T-cell (primary cell): ENCODE measurements at regions not wholly inside any gene's neighbourhood (a gene's known extent, or its start where the extent isn't known, plus 50 kb on each side); places are given as distances from the start of the nearest gene placed in this dataset.

Experiments used
- ATAC-seq, 4 experiments: fragments of 200-7000 bp in 3 of 4; fragments of 150-1000 bp in 1 of 4; cut with Tn5 transposase; replicated peaks in 1 of 4; 1 replicate in 3 of 4; 2 replicates in 1 of 4; pipeline ENCODE4 v1.10.0; 2021; ENCODE audit warnings: moderate library complexity in 3 of 4, mild to moderate bottlenecking in 2 of 4, moderate number of reproducible peaks in 1 of 4
- CTCF ChIA-PET, 2 donors: fragments of 300-600 bp; sonication (Branson Sonifier 250); formaldehyde crosslinking; loops; one replicate each; lab custom pipeline; 2022; ENCODE audit warnings: antibody characterized with exemption in 2 of 2; lab: Charles Lee
- POLR2A ChIA-PET, 2 donors: fragments of 300-600 bp; sonication (Branson Sonifier 250); formaldehyde crosslinking; loops; one replicate each; lab custom pipeline; 2022; ENCODE audit warnings: antibody characterized with exemption in 2 of 2; lab: Charles Lee
- DNase-seq, 35 experiments: peaks; one replicate each; pipeline versions ENCODE4 v3.0.0 to v3.0.0-alpha.2; 2013 to 2023
- H3K27ac ChIP-seq: one replicate; pipeline ENCODE4 v1.5.1; 2013; ENCODE audit warnings: low read length
- H3K27me3 ChIP-seq, 2 experiments: replicated peaks in 1 of 2; 1 replicate in 1 of 2; 2 replicates in 1 of 2; pipeline versions ENCODE4 v1.6.1 to v1.7.0; 2013; ENCODE audit warnings: low read length in 1 of 2, mixed read lengths in 1 of 2; ENCODE audit not compliant: control insufficient read depth in 2 of 2, insufficient read depth in 2 of 2; ENCODE audit errors: extremely low read depth in 1 of 2
- H3K36me3 ChIP-seq, 2 donors: 1 replicate in 1 of 2; 2 replicates in 1 of 2; pipeline versions ENCODE4 v1.6.1 to v1.7.0; 2013; ENCODE audit warnings: low read length in 1 of 2; ENCODE audit not compliant: control insufficient read depth in 2 of 2, insufficient read depth in 1 of 2; ENCODE audit errors: extremely low read depth in 1 of 2
- H3K4me1 ChIP-seq, 2 experiments: 1 replicate in 1 of 2; 2 replicates in 1 of 2; pipeline versions ENCODE4 v1.6.1 to v1.7.0; 2013; ENCODE audit warnings: low read length in 2 of 2, mixed read lengths in 1 of 2; ENCODE audit not compliant: insufficient read depth in 2 of 2, control insufficient read depth in 1 of 2; ENCODE audit errors: extremely low read depth in 1 of 2
- H3K4me3 ChIP-seq, 2 donors: 1 replicate in 1 of 2; 2 replicates in 1 of 2; pipeline versions ENCODE4 v1.5.1 to v1.7.0; 2013; ENCODE audit warnings: mild to moderate bottlenecking in 2 of 2, low read length in 1 of 2, moderate library complexity in 1 of 2; ENCODE audit not compliant: control insufficient read depth in 1 of 2; ENCODE audit errors: extremely low read depth in 1 of 2
- H3K9me3 ChIP-seq: 2 replicates; pipeline ENCODE4 v1.7.0; 2013
- H3K27ac Mint-ChIP-seq, 2 donors: one replicate each; pipeline ENCODE4 v1.8.0; 2020 to 2021; ENCODE audit warnings: mild to moderate bottlenecking in 2 of 2, mixed read lengths in 2 of 2
- H3K27me3 Mint-ChIP-seq, 2 donors: one replicate each; pipeline ENCODE4 v1.8.0; 2021 to 2022; ENCODE audit warnings: mixed read lengths in 2 of 2
- H3K36me3 Mint-ChIP-seq: one replicate; pipeline ENCODE4 v1.8.0; 2021; ENCODE audit warnings: mixed read lengths
- H3K4me1 Mint-ChIP-seq, 3 donors: one replicate each; pipeline ENCODE4 v1.8.0; 2020 to 2022; ENCODE audit warnings: mixed read lengths in 3 of 3, mild to moderate bottlenecking in 1 of 3
- H3K4me3 Mint-ChIP-seq, 3 donors: one replicate each; pipeline ENCODE4 v1.8.0; 2020 to 2022; ENCODE audit warnings: mild to moderate bottlenecking in 3 of 3, mixed read lengths in 3 of 3, moderate library complexity in 3 of 3
- H3K9me3 Mint-ChIP-seq, 3 donors: one replicate each; pipeline ENCODE4 v1.8.0; 2020 to 2022; ENCODE audit warnings: mixed read lengths in 3 of 3
- WGBS: methylation state at CpG from one replicate; pipeline ENCODE4 v1.1.5; 2013; ENCODE audit warnings: missing lambda C conversion rate; ENCODE audit not compliant: insufficient coverage; 5-methylcytosine and 5-hydroxymethylcytosine counted together

GRCh38 chr19:34838753-34839431, 65.9 kb upstream of the ZNF599 start:
- H3K4me1 ChIP-seq: peaks cover 0 to 17% of the 10 kb centered on the region in 2 experiments
- Mint-ChIP-seq H3K27me3 (peaks cover 4 to 5% of the 10 kb centered on the region in 2 donors), H3K36me3 (peaks cover 2% of the 10 kb centered on the region), H3K9me3 (no peaks in the 10 kb centered on the region), H3K4me3 (peak overlapping the region; percentile 22 to 74 (median 51)), H3K27ac (peak overlapping the region in 1 of 2 donors; percentile 40), H3K4me1 (peaks cover 9 to 40% (median 17%) of the 10 kb centered on the region in 3 donors)
- peak in 22 of 35 experiments; percentile 7 to 59 (median 26) for DNase-seq
- no peaks in the 10 kb centered on the region for H3K36me3 ChIP-seq
- H3K27ac ChIP-seq: no peak overlapping the region
- peaks cover 0 to 2% of the 10 kb centered on the region in 2 experiments for H3K27me3 ChIP-seq
- no peaks in the 10 kb centered on the region for H3K9me3 ChIP-seq
- POLR2A ChIA-PET: no interaction called here
- 49% methylated on average over 41 of the region's 43 CpGs for WGBS
- ATAC-seq: peak; percentile 50 to 62 (median 56)
- H3K4me3 ChIP-seq: no peak overlapping the region
- CTCF ChIA-PET: interaction anchor here in 1 of 2 donors (0.6 kb wide), 1 partner anchor 744 kb away, joined by 3 read pairs; no protein-coding TSS in a partner anchor

- DNase-seq (peak in 1 of 35 experiments; percentile 34), ATAC-seq (peak; percentile 40 to 65 (median 54))
- POLR2A ChIA-PET: no interaction called here
- no peaks in the 10 kb centered on the region for H3K9me3 ChIP-seq
- H3K27me3 Mint-ChIP-seq: peaks cover 4 to 5% of the 10 kb centered on the region in 2 donors
- no peak overlapping the region for H3K4me3 ChIP-seq
- H3K36me3 Mint-ChIP-seq: peaks cover 2% of the 10 kb centered on the region
- H3K4me3 Mint-ChIP-seq: peak overlapping the region in 1 of 3 donors; percentile 74
- peaks cover 0 to 17% of the 10 kb centered on the region in 2 experiments for H3K4me1 ChIP-seq
- H3K4me1 Mint-ChIP-seq: peaks cover 9 to 35% (median 17%) of the 10 kb centered on the region in 3 donors
- no peak overlapping the region for H3K27ac ChIP-seq
- no peaks in the 10 kb centered on the region for H3K9me3 Mint-ChIP-seq
- WGBS: 100% methylated on average over 1 of the region's 6 CpGs
- CTCF ChIA-PET: no interaction called here
- no peaks in the 10 kb centered on the region for H3K36me3 ChIP-seq
- no peak overlapping the region for H3K27ac Mint-ChIP-seq
- peaks cover 0 to 2% of the 10 kb centered on the region in 2 experiments for H3K27me3 ChIP-seq
These were observed 65.2 kb upstream of the ZNF599 start for GRCh38 chr19:34838248-34838647.

- ChIA-PET CTCF (no interaction called here), POLR2A (interaction anchor here in 1 of 2 donors (0.7 kb wide), 1 partner anchor 204 kb away, joined by 7 read pairs; no protein-coding TSS in a partner anchor)
- Histone ChIP-seq H3K36me3 (no peaks in the 10 kb centered on the region), H3K9me3 (no peaks in the 10 kb centered on the region), H3K4me1 (peaks cover 0 to 17% of the 10 kb centered on the region in 2 experiments), H3K27me3 (peaks cover 0 to 2% of the 10 kb centered on the region in 2 experiments), H3K4me3 (no peak overlapping the region), H3K27ac (no peak overlapping the region)
- 29% methylated on average over 1 of the region's 1 CpG for WGBS
- no peak for ATAC-seq
- Mint-ChIP-seq H3K27ac (no peak overlapping the region), H3K4me3 (no peak overlapping the region), H3K4me1 (peaks cover 9 to 30% (median 17%) of the 10 kb centered on the region in 3 donors), H3K27me3 (peaks cover 4 to 5% of the 10 kb centered on the region in 2 donors), H3K36me3 (no peaks in the 10 kb centered on the region), H3K9me3 (no peaks in the 10 kb centered on the region)
- no peak for DNase-seq
These were observed 64.2 kb upstream of the ZNF599 start for GRCh38 chr19:34837262-34837661.

- no peak overlapping the region for H3K27ac ChIP-seq
- H3K4me1 ChIP-seq: peaks cover 0 to 17% of the 10 kb centered on the region in 2 experiments
- H3K27me3 ChIP-seq: peaks cover 0 to 2% of the 10 kb centered on the region in 2 experiments
- Mint-ChIP-seq H3K4me1 (peaks cover 9 to 30% (median 17%) of the 10 kb centered on the region in 3 donors), H3K36me3 (no peaks in the 10 kb centered on the region), H3K4me3 (no peak overlapping the region), H3K9me3 (no peaks in the 10 kb centered on the region), H3K27me3 (peaks cover 4 to 5% of the 10 kb centered on the region in 2 donors), H3K27ac (no peak overlapping the region)
- no peaks in the 10 kb centered on the region for H3K9me3 ChIP-seq
- no peak for ATAC-seq
- ChIA-PET POLR2A (no interaction called here), CTCF (no interaction called here)
- H3K36me3 ChIP-seq: no peaks in the 10 kb centered on the region
- DNase-seq: no peak
- WGBS: 65% methylated on average over 2 of the region's 7 CpGs
- no peak overlapping the region for H3K4me3 ChIP-seq
These were observed 62.8 kb upstream of the ZNF599 start for GRCh38 chr19:34835631-34836351.

GRCh38 chr19:34834472-34835061, 61.6 kb upstream of the ZNF599 start:
- H3K4me3 Mint-ChIP-seq: no peak overlapping the region
- CTCF ChIA-PET: interaction anchor here in 1 of 2 donors (0.5 kb wide), 1 partner anchor 34 kb away, joined by 3 read pairs; no protein-coding TSS in a partner anchor

GRCh38 chr19:34832581-34833112, 59.6 kb upstream of the ZNF599 start:
- no peaks in the 10 kb centered on the region for H3K36me3 Mint-ChIP-seq
- H3K4me3 ChIP-seq: no peak overlapping the region
- no peak for ATAC-seq
- ChIA-PET POLR2A (no interaction called here), CTCF (no interaction called here)
- WGBS: 91% methylated on average over 37 of the region's 37 CpGs
- no peaks in the 10 kb centered on the region for H3K36me3 ChIP-seq
- H3K27ac ChIP-seq: no peak overlapping the region
- H3K27me3 Mint-ChIP-seq: peaks cover 1 to 4% of the 10 kb centered on the region in 2 donors
- H3K27me3 ChIP-seq: no peaks in the 10 kb centered on the region
- H3K4me3 Mint-ChIP-seq: no peak overlapping the region
- H3K9me3 ChIP-seq: no peaks in the 10 kb centered on the region
- H3K9me3 Mint-ChIP-seq: no peaks in the 10 kb centered on the region
- no peak for DNase-seq
- peaks cover 0 to 15% (median 5%) of the 10 kb centered on the region in 3 donors for H3K4me1 Mint-ChIP-seq
- peaks cover 0 to 5% of the 10 kb centered on the region in 2 experiments for H3K4me1 ChIP-seq
- no peak overlapping the region for H3K27ac Mint-ChIP-seq

More at GRCh38 chr19:34834472-34835061, 61.6 kb upstream of the ZNF599 start:
- peaks cover 9 to 30% (median 14%) of the 10 kb centered on the region in 3 donors for H3K4me1 Mint-ChIP-seq
- H3K4me3 ChIP-seq: no peak overlapping the region
- H3K9me3 ChIP-seq: no peaks in the 10 kb centered on the region
- no peaks in the 10 kb centered on the region for H3K36me3 ChIP-seq
- peaks cover 4 to 5% of the 10 kb centered on the region in 2 donors for H3K27me3 Mint-ChIP-seq
- H3K27ac ChIP-seq: no peak overlapping the region
- ATAC-seq (no peak), DNase-seq (no peak)
- H3K36me3 Mint-ChIP-seq: no peaks in the 10 kb centered on the region
- 88% methylated on average over 5 of the region's 7 CpGs for WGBS
- POLR2A ChIA-PET: no interaction called here
- no peak overlapping the region for H3K27ac Mint-ChIP-seq
- no peaks in the 10 kb centered on the region for H3K9me3 Mint-ChIP-seq
- H3K4me1 ChIP-seq: peaks cover 0 to 17% of the 10 kb centered on the region in 2 experiments
- peaks cover 0 to 2% of the 10 kb centered on the region in 2 experiments for H3K27me3 ChIP-seq
